ENCODE measurements at regions not wholly inside any gene's neighbourhood (a gene's known extent, or its start where the extent isn't known, plus 50 kb on each side); places are given as distances from the start of the nearest gene placed in this dataset.

DNA sequence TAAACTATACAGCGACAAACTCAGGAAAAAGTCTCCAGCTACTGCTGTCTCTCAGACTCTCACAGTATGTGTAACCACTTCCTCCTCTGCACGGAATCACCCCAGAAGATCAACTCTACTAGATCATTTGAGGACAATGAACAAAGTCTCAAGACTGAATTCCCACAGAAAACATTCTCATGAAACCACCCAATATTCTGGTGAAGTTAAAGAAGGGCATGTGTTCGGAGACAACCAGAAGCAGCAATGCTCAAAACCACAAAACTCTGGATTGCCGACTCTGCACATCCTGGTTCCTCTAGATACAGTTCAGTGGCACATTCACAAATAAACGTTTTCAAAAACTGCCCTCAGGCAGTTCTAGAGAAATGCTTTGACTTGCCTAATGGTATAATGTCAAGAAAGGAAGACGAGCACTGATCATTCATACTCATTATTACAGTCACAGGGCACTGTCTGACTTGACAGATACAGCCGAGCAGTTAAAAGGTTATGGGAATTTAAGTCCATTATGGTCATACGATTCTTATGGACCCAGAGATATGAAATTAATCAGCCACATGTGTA is 91.9 kb upstream of the STK17B start:
- H3K4me3 Mint-ChIP-seq = no peak overlapping the region
- peaks cover 11% of the 10 kb centered on the region for H3K4me1 Mint-ChIP-seq
- H3K9me3 Mint-ChIP-seq = no peaks in the 10 kb centered on the region
- ATAC-seq (no peak), DNase-seq (ENCODE audit: low spot score) (no peak)
- no peak overlapping the region for H3K27ac Mint-ChIP-seq
- H3K4me1 ChIP-seq (ENCODE audit: insufficient read depth) = no peaks in the 10 kb centered on the region
- H2AFZ ChIP-seq = no peak overlapping the region
- H3K4me2 ChIP-seq = no peak overlapping the region
- H4K20me1 ChIP-seq (replicated peaks; ENCODE audit: insufficient read depth) = no peaks in the 10 kb centered on the region
- H3K27me3 ChIP-seq (ENCODE audit: insufficient read depth) = no peaks in the 10 kb centered on the region
- H3K36me3 Mint-ChIP-seq (ENCODE audit: low read depth) = no peaks in the 10 kb centered on the region
- no peak overlapping the region for H3K27ac ChIP-seq (ENCODE audit: low read depth)
- TF ChIP-seq CREB1 (CRISPR knock-in tag; IDR thresholded peaks at IDR 0.05; ENCODE audit: low read depth) = no peak
- TF ChIP-seq EZH2phosphoT487 (IDR thresholded peaks at IDR 0.05; ENCODE audit: unreplicated experiment) = no peak
- TF ChIP-seq STAT1 (IDR thresholded peaks at IDR 0.05; ENCODE audit: unreplicated experiment) = no peak
- TF ChIP-seq EZH2 (IDR thresholded peaks at IDR 0.05; ENCODE audit: low read depth, unreplicated experiment) = no peak
- TF ChIP-seq, protein P1, sequence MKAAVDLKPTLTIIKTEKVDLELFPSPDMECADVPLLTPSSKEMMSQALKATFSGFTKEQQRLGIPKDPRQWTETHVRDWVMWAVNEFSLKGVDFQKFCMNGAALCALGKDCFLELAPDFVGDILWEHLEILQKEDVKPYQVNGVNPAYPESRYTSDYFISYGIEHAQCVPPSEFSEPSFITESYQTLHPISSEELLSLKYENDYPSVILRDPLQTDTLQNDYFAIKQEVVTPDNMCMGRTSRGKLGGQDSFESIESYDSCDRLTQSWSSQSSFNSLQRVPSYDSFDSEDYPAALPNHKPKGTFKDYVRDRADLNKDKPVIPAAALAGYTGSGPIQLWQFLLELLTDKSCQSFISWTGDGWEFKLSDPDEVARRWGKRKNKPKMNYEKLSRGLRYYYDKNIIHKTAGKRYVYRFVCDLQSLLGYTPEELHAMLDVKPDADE (IDR thresholded peaks at IDR 0.05) = no peak
- TF ChIP-seq, protein P2, sequence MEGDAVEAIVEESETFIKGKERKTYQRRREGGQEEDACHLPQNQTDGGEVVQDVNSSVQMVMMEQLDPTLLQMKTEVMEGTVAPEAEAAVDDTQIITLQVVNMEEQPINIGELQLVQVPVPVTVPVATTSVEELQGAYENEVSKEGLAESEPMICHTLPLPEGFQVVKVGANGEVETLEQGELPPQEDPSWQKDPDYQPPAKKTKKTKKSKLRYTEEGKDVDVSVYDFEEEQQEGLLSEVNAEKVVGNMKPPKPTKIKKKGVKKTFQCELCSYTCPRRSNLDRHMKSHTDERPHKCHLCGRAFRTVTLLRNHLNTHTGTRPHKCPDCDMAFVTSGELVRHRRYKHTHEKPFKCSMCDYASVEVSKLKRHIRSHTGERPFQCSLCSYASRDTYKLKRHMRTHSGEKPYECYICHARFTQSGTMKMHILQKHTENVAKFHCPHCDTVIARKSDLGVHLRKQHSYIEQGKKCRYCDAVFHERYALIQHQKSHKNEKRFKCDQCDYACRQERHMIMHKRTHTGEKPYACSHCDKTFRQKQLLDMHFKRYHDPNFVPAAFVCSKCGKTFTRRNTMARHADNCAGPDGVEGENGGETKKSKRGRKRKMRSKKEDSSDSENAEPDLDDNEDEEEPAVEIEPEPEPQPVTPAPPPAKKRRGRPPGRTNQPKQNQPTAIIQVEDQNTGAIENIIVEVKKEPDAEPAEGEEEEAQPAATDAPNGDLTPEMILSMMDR (conservative IDR thresholded peaks at IDR 0.05; ENCODE audit: low read depth in 2 of 2) = no peak
- TF ChIP-seq, protein P3, sequence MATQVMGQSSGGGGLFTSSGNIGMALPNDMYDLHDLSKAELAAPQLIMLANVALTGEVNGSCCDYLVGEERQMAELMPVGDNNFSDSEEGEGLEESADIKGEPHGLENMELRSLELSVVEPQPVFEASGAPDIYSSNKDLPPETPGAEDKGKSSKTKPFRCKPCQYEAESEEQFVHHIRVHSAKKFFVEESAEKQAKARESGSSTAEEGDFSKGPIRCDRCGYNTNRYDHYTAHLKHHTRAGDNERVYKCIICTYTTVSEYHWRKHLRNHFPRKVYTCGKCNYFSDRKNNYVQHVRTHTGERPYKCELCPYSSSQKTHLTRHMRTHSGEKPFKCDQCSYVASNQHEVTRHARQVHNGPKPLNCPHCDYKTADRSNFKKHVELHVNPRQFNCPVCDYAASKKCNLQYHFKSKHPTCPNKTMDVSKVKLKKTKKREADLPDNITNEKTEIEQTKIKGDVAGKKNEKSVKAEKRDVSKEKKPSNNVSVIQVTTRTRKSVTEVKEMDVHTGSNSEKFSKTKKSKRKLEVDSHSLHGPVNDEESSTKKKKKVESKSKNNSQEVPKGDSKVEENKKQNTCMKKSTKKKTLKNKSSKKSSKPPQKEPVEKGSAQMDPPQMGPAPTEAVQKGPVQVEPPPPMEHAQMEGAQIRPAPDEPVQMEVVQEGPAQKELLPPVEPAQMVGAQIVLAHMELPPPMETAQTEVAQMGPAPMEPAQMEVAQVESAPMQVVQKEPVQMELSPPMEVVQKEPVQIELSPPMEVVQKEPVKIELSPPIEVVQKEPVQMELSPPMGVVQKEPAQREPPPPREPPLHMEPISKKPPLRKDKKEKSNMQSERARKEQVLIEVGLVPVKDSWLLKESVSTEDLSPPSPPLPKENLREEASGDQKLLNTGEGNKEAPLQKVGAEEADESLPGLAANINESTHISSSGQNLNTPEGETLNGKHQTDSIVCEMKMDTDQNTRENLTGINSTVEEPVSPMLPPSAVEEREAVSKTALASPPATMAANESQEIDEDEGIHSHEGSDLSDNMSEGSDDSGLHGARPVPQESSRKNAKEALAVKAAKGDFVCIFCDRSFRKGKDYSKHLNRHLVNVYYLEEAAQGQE (IDR thresholded peaks at IDR 0.05; ENCODE audit: unreplicated experiment) = no peak
- no peak for TF ChIP-seq ZNF114 (CRISPR knock-in tag; IDR thresholded peaks at IDR 0.05)
- TF ChIP-seq, protein P4, sequence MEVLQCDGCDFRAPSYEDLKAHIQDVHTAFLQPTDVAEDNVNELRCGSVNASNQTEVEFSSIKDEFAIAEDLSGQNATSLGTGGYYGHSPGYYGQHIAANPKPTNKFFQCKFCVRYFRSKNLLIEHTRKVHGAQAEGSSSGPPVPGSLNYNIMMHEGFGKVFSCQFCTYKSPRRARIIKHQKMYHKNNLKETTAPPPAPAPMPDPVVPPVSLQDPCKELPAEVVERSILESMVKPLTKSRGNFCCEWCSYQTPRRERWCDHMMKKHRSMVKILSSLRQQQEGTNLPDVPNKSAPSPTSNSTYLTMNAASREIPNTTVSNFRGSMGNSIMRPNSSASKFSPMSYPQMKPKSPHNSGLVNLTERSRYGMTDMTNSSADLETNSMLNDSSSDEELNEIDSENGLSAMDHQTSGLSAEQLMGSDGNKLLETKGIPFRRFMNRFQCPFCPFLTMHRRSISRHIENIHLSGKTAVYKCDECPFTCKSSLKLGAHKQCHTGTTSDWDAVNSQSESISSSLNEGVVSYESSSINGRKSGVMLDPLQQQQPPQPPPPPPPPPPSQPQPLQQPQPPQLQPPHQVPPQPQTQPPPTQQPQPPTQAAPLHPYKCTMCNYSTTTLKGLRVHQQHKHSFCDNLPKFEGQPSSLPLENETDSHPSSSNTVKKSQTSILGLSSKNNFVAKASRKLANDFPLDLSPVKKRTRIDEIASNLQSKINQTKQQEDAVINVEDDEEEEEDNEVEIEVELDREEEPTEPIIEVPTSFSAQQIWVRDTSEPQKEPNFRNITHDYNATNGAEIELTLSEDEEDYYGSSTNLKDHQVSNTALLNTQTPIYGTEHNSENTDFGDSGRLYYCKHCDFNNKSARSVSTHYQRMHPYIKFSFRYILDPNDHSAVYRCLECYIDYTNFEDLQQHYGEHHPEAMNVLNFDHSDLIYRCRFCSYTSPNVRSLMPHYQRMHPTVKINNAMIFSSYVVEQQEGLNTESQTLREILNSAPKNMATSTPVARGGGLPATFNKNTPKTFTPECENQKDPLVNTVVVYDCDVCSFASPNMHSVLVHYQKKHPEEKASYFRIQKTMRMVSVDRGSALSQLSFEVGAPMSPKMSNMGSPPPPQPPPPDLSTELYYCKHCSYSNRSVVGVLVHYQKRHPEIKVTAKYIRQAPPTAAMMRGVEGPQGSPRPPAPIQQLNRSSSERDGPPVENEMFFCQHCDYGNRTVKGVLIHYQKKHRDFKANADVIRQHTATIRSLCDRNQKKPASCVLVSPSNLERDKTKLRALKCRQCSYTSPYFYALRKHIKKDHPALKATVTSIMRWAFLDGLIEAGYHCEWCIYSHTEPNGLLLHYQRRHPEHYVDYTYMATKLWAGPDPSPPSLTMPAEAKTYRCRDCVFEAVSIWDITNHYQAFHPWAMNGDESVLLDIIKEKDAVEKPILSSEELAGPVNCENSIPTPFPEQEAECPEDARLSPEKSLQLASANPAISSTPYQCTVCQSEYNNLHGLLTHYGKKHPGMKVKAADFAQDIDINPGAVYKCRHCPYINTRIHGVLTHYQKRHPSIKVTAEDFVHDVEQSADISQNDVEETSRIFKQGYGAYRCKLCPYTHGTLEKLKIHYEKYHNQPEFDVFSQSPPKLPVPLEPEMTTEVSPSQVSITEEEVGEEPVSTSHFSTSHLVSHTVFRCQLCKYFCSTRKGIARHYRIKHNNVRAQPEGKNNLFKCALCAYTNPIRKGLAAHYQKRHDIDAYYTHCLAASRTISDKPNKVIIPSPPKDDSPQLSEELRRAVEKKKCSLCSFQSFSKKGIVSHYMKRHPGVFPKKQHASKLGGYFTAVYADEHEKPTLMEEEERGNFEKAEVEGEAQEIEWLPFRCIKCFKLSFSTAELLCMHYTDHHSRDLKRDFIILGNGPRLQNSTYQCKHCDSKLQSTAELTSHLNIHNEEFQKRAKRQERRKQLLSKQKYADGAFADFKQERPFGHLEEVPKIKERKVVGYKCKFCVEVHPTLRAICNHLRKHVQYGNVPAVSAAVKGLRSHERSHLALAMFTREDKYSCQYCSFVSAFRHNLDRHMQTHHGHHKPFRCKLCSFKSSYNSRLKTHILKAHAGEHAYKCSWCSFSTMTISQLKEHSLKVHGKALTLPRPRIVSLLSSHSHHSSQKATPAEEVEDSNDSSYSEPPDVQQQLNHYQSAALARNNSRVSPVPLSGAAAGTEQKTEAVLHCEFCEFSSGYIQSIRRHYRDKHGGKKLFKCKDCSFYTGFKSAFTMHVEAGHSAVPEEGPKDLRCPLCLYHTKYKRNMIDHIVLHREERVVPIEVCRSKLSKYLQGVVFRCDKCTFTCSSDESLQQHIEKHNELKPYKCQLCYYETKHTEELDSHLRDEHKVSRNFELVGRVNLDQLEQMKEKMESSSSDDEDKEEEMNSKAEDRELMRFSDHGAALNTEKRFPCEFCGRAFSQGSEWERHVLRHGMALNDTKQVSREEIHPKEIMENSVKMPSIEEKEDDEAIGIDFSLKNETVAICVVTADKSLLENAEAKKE (CRISPR knock-in tag; IDR thresholded peaks at IDR 0.05) = no peak
- H3K27me3 Mint-ChIP-seq (ENCODE audit: insufficient read depth, low read depth, poor library complexity) = no peaks in the 10 kb centered on the region
- no peaks in the 10 kb centered on the region for H3F3A ChIP-seq (replicated peaks; ENCODE audit: low read depth)
- no peaks in the 10 kb centered on the region for H3K79me2 ChIP-seq (replicated peaks; ENCODE audit: insufficient read depth)
- H3K36me3 ChIP-seq (ENCODE audit: insufficient read depth) = no peaks in the 10 kb centered on the region
- no peak overlapping the region for H3K4me3 ChIP-seq
- no peaks in the 10 kb centered on the region for H3K9me2 ChIP-seq (ENCODE audit: insufficient read depth)

Measured in GM23338 (cell line).